ENCODE measurements at regions not wholly inside any gene's neighbourhood (a gene's known extent, or its start where the extent isn't known, plus 50 kb on each side); places are given as distances from the start of the nearest gene placed in this dataset.
A peak's percentile ranks its signal among the peaks of the same experiment; 100 is the strongest.
"Not testable (repeated sequence)": the region's sequence is repeated elsewhere in the genome, so short reads cannot be mapped to it uniquely, and the experiment has no call there.

GRCh38 chr14:38544776-38545175 is 288.9 kb upstream of the CLEC14A start:
- Mint-ChIP-seq H3K9me3 (peaks cover 12% of the 10 kb centered on the region), H3K4me1 (no peaks in the 10 kb centered on the region), H3K36me3 (no peaks in the 10 kb centered on the region), H3K27ac (no peak overlapping the region), H3K27me3 (ENCODE audit: low read depth) (peaks cover 3% of the 10 kb centered on the region), H3K4me3 (no peak overlapping the region)
- DNase-seq (ENCODE audit: low spot score) (no peak), ATAC-seq (peak; percentile 41; the same call in 1 of the 2 replicates)
- POLR2A ChIA-PET: no interaction called here
- CTCF ChIA-PET: interaction anchor here (1.1 kb wide), 1 partner anchor 139 kb away, joined by 3 read pairs; no protein-coding TSS in a partner anchor
- TF ChIP-seq ERG (CRISPR knock-in tag; IDR thresholded peaks at IDR 0.05): no peak
- TF ChIP-seq JAZF1 (CRISPR knock-in tag; IDR thresholded peaks at IDR 0.05): no peak
- no peak for TF ChIP-seq AR (CRISPR knock-in tag; IDR thresholded peaks at IDR 0.05)
- no peak for TF ChIP-seq EMX1 (CRISPR knock-in tag; IDR thresholded peaks at IDR 0.05)
- no peak for TF ChIP-seq GABPB1 (CRISPR knock-in tag; IDR thresholded peaks at IDR 0.05)
- no peak for TF ChIP-seq ARID4B (CRISPR knock-in tag; IDR thresholded peaks at IDR 0.05; ENCODE audit: borderline replicate concordance)
- no peak for TF ChIP-seq USF2 (CRISPR knock-in tag; IDR thresholded peaks at IDR 0.05)
- TF ChIP-seq ZSCAN18 (CRISPR knock-in tag; IDR thresholded peaks at IDR 0.05): no peak
- no peak for TF ChIP-seq SOX15 (CRISPR knock-in tag; IDR thresholded peaks at IDR 0.05)
- no peak for TF ChIP-seq MYBL2 (CRISPR knock-in tag; IDR thresholded peaks at IDR 0.05)
- no peak for TF ChIP-seq ELF4 (CRISPR knock-in tag; IDR thresholded peaks at IDR 0.05; ENCODE audit: low read depth)
- TF ChIP-seq CREB1 (CRISPR knock-in tag; IDR thresholded peaks at IDR 0.05): no peak
- TF ChIP-seq MLX (CRISPR knock-in tag; IDR thresholded peaks at IDR 0.05): no peak
- TF ChIP-seq GTF2I (CRISPR knock-in tag; conservative IDR thresholded peaks at IDR 0.05): no peak
- TF ChIP-seq ETV6 (CRISPR knock-in tag; IDR thresholded peaks at IDR 0.05): no peak
- no peak for TF ChIP-seq PREB (CRISPR knock-in tag; IDR thresholded peaks at IDR 0.05; ENCODE audit: borderline replicate concordance)
- TF ChIP-seq ATF2 (CRISPR knock-in tag; IDR thresholded peaks at IDR 0.05; ENCODE audit: borderline replicate concordance, low read depth): no peak
- TF ChIP-seq ZNF423 (CRISPR knock-in tag; IDR thresholded peaks at IDR 0.05): no peak
- no peak for TF ChIP-seq ATF1 (CRISPR knock-in tag; IDR thresholded peaks at IDR 0.05)

GRCh38 chr14:38543851-38544250 is 288.0 kb upstream of the CLEC14A start:
- H3K36me3 Mint-ChIP-seq; H3K27ac Mint-ChIP-seq; H3K4me3 Mint-ChIP-seq; POLR2A ChIA-PET; ATAC-seq; H3K4me1 Mint-ChIP-seq; H3K27me3 Mint-ChIP-seq (ENCODE audit: low read depth); DNase-seq (ENCODE audit: low spot score): not testable (repeated sequence)
- CTCF ChIA-PET: interaction anchor here (1.1 kb wide), 1 partner anchor 138 kb away, joined by 3 read pairs; no protein-coding TSS in a partner anchor
- peaks cover 12% of the 10 kb centered on the region for H3K9me3 Mint-ChIP-seq

GRCh38 chr14:38538053-38538452 is 282.2 kb upstream of the CLEC14A start:
- POLR2A ChIA-PET; CTCF ChIA-PET; H3K4me3 Mint-ChIP-seq; H3K4me1 Mint-ChIP-seq; H3K27ac Mint-ChIP-seq; ATAC-seq; H3K9me3 Mint-ChIP-seq; DNase-seq (ENCODE audit: low spot score); H3K27me3 Mint-ChIP-seq (ENCODE audit: low read depth); H3K36me3 Mint-ChIP-seq: not testable (repeated sequence)

All from WTC11 (cell line).